GM18861 (cell line): ENCODE measurements at regions not wholly inside any gene's neighbourhood (a gene's known extent, or its start where the extent isn't known, plus 50 kb on each side); places are given as distances from the start of the nearest gene placed in this dataset.

Experiments
- ATAC-seq: cut with Tn5 transposase; IDR thresholded peaks from one replicate; pipeline ENCODE4 v1.9.1; 2021; ENCODE audit not compliant: unreplicated experiment

GRCh38 chr13:31049833-31050232 lies 111.9 kb downstream of the HSPH1 start:
- ATAC-seq: no peak

DNA sequence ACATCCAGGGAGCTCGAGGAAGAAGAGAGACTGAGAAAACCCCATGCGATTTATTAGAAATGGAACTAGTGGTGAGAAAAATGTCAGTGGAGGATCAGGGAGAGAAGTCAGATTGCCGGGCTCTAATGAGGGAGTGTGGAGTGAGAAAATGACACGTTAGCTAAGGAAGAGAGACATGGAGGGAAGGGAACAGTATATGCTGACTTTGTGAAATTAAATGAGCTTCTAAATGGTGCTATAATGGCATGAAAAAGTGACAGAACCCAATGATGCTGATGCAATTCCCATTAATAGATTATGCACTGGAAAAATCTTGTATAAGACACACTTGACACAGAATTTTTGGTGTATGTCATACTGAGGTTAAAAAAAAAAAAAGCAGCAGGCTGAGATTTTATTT lies 112.6 kb downstream of the HSPH1 start:
- no peak for ATAC-seq

DNA sequence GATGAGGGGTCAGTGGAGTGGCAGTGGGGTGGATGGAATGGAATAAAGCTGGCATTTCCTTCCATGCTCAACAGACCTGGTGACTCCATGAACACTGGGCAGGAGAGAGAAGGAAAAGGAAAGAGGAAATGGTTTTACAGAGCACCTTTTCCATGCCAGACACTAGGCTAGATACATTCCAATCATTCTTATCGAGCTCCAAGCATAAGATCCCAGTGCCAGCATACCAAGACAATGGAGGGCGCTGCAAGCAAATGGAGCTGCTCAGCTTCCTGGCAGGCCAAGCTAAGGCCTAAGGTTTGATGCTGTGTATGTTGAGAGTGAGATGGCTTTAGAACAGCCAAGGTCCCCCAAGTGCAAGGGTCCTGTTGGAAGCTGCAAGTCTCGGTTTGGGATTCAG lies 113.2 kb downstream of the HSPH1 start:
- ATAC-seq: no peak

DNA sequence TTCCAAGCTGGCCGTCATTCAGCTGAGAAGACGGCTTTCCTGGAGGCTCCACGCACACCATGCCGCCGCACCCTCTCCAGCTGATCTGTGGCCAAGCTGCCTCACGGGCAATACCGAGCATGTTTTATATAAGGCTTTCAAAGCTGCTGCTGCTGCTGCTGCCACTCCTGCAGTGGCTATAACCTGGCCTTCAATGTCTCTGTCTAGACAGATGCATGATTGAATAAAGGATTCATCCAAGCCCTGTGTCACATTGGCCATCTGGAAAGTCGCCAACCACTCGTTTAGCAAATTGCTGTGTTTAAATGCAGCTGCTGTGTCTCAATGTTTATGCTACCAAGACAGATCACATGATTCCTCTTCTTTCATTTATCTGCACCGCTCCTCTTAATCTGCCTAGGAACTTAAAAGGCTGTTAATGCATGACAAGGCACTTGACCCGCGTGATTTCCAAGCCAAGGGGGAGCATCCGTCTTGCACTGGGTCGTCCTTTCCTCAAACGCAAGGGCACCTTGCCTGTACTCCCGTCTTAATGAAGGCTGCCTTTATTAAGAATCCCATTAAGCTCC lies 114.3 kb downstream of the TEX26 start:
- ATAC-seq: no peak

DNA sequence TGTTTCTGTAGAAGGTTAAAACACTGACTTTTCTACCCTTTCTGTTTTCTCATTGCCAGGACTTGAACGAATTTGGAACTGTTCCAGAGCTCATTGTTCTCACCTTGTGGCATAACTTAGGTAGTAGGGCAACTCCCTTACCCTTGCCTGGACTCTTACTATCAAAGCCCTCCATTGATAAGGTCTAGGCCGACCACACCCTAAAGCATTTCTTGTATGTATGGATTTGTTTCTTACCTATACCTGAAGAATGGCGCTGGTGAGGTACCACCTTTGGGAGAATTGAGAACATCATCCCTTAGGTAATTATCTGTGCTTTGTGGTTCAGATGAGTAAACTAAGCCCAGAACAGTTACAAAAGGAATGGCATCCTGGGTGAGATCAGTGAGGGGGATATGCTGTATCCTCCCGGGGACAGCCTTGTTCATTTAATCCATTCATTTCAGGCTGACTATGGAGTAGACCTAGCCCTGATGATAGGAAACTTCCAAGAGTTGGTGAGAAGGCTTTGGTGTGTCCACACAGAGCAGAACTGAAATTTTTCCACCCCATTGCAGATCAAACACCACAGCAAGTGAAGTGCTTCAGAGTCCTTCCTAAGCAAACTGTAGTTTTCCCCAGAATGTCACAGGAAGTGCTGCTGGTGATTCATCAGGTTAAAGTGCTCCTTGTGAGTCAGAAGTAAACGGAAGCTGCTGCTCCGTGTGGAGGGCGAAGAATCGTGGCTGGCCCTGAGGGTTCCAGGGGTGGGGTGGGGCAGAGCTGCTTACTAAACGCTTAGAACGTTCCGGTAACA lies 113.0 kb downstream of the TEX26 start:
- ATAC-seq: peak; percentile 41

DNA sequence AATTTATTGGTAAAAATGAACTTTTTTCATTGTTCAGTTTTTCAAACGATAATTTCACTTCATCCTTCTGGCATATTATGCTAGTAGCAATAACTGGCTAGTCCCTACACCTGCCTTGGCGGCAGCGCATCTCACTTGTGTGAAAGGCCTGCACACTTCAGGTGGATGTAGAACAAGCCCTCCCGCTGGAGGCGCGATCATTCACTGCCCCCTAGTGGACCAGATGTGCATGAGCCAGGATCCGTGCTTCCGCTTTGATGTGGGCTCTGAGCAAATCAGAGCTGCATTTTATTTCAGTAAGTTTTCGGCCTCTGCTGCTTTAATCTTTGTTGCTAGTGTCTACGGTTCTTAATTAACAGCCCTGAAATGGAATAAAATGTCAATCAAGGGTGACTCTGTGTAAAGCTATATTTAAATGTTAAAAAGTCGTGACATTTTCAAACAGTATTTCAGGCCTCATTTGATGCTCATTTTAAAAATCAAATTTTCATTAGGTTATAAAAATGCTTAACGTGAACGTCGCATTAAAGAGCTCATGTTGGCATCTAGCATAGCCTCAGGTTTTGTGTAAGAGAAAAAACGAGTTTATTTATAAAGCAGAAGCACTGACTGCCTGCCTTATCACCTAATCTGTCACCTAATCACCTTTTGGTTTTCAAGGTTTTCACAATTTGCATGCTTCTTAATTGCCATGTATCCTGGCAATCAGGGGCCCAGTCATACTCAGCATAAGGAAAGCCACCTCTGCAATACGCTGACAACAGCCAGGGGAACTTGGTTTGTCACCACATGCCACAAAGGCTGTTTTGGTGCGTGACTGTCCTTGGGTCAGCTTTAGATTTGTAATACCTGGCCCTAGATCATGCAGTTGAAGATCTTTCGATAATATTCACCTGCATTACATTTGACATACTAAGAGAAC lies 112.2 kb downstream of the TEX26 start:
- ATAC-seq: peak; percentile 63

GRCh38 chr13:31043957-31044356 lies 111.5 kb downstream of the TEX26 start:
- peak; percentile 5 for ATAC-seq

GRCh38 chr13:31042481-31043165 lies 110.2 kb downstream of the TEX26 start:
- ATAC-seq: no peak

GRCh38 chr13:31042049-31042448 lies 109.6 kb downstream of the TEX26 start:
- no peak for ATAC-seq

DNA sequence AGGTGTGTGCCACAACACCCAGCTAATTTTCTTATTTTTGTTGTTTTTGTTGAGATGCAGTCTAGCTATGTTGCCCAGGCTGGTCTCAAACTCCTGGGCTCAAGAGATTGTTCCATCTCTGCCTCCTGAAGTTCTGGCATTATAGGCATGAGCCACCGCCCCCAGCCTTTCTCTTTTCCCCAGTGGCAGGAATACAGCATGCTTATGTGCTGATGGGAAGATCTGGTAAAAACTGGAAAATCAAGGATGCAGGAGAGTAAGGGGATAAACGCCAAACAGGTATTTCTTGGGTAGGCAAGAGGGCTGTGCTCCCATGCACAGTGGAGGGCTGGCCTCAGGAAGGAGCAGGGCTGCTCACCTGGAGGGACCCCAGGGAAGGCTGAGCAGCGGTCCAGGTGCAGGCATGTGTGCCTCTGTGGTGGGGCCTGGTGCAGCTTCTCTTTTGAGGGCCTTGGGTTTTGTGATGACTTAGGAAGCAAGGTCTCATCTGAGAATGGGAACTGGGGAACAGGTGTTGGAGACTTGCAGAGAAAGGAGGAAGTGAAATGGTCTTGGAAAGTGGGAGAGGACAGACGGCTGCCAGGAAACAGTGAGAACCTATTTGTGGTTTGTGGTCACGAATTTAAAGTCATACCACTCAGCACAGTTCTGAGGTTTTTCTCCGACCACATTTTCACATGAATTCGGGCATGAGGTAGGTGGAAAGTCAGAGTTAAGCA lies 106.5 kb downstream of the TEX26 start:
- ATAC-seq: peak; percentile 46

- ATAC-seq: no peak
Observed at GRCh38 chr13:31037874-31038500, 105.5 kb downstream of the TEX26 start.

DNA sequence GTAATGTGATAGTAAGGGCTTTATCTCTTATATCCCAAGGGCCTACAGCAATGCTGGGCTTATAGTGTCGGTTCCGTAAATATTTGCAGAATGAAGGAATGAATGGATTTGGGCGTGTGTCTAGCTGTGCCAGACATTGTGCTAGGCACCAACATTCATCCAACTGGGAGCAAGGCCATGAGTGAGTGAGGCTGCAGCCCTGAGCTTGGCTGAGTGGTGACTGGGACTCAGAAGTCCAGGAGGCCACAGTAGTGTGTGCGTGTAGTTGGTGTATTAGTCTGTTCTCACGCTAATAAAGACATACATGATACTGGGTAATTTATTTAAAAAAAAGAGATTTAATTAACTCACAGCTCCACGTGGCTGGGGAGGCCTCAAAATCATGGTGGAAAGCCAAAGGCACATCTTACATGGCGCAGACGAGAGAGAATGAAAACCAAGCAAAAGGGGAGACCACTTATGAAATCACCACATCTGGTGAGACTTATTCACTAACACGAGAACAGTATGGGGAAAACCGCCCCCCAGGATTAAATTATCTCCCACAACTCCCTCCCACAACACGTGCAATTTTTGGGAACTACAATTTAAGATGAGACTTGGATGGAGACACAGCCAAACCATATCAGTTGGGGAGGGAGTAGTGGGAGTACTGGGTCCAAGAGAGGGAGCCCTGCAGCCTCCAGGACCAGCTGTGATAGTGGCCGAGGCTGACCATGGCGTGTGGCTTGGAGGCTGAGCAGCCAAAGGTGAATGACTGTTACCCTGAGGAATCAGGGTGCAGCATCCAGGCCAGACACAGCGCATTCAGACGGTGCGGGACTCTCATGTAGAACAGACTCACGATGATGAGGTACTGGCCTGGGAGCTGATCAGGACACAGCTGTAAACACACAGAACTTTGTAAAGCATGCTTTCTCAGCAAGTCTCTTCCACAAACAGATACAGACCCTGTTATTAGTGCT lies 104.6 kb downstream of the TEX26 start:
- no peak for ATAC-seq

- ATAC-seq: no peak
Observed at GRCh38 chr13:31035185-31035965, 102.9 kb downstream of the TEX26 start.

- ATAC-seq: no peak
Observed at GRCh38 chr13:31032528-31033113, 100.2 kb downstream of the TEX26 start.

- no peak for ATAC-seq
Observed at GRCh38 chr13:31031482-31031881, 99.0 kb downstream of the TEX26 start.

DNA sequence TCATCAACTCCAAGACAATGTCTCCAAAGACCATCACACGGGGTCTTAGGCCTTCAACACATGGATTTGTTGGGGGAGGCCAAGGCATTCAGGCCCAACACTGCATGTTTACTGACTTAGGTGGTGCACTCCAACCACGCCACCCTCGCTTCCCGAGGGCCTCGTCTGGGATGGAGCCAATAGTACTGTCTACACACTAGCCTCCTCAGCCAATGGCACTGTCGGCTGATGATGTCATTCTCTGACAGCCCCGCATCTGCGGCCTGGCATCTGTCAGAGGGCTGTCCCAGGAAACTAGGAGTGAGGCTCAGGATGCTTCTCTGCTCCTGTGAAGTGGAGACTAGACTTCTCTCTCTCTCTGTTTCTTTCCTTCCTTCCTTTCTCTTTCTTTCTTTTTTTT lies 96.6 kb downstream of the TEX26 start:
- no peak for ATAC-seq

DNA sequence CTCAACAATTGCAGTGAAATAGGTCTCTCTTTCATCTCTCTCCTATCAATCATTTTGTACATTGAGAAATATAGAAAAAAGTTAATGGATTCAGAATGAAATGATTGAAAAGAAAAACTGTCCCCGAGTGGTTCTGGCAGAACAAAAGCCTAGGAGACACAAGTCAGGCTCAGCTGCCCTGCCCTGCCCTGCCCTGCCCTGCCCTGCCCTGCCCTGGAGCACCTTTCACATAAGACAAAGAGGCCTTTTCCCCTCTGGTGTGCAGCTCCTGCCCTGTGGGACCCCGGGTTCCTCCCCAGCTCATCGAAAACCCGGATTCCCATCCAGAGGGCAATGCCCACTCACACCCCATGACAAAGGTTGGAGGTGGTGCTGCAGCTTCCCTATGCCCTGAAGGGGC lies 94.7 kb downstream of the TEX26 start:
- ATAC-seq: no peak
